Hepatocyte (in vitro differentiated cells): ENCODE measurements at regions not wholly inside any gene's neighbourhood (a gene's known extent, or its start where the extent isn't known, plus 50 kb on each side); places are given as distances from the start of the nearest gene placed in this dataset.

ENCODE experiments used
- EZH2 ChIP-seq: fragments of 200-600 bp; sonication (generic); IDR thresholded peaks from 2 replicates; pipeline ENCODE4 v1.6.1; 2016; ENCODE audit warnings: antibody characterized with exemption, mild to moderate bottlenecking, borderline replicate concordance
- EZH2phosphoT487 ChIP-seq: fragments of 200-600 bp; sonication (generic); IDR thresholded peaks from one replicate; pipeline ENCODE4 v1.6.1; 2018; ENCODE audit warnings: antibody characterized with exemption, mild to moderate bottlenecking, low read depth, moderate library complexity; ENCODE audit not compliant: unreplicated experiment, severe bottlenecking
- TF ChIP-seq, protein P1 (sequence below): fragments of 200-600 bp; sonication (generic); IDR thresholded peaks from 2 replicates; pipeline ENCODE4 v1.5.1; 2016; ENCODE audit warnings: antibody characterized with exemption, mild to moderate bottlenecking; ENCODE audit not compliant: poor library complexity

- TF ChIP-seq EZH2phosphoT487 (no peak), EZH2 (no peak)
- TF ChIP-seq, protein P1, sequence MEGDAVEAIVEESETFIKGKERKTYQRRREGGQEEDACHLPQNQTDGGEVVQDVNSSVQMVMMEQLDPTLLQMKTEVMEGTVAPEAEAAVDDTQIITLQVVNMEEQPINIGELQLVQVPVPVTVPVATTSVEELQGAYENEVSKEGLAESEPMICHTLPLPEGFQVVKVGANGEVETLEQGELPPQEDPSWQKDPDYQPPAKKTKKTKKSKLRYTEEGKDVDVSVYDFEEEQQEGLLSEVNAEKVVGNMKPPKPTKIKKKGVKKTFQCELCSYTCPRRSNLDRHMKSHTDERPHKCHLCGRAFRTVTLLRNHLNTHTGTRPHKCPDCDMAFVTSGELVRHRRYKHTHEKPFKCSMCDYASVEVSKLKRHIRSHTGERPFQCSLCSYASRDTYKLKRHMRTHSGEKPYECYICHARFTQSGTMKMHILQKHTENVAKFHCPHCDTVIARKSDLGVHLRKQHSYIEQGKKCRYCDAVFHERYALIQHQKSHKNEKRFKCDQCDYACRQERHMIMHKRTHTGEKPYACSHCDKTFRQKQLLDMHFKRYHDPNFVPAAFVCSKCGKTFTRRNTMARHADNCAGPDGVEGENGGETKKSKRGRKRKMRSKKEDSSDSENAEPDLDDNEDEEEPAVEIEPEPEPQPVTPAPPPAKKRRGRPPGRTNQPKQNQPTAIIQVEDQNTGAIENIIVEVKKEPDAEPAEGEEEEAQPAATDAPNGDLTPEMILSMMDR: no peak
These were observed 214.9 kb downstream of the FGF9 start for GRCh38 chr13:21885714-21886224.
